Panc1 (cell line): ENCODE measurements at regions not wholly inside any gene's neighbourhood (a gene's known extent, or its start where the extent isn't known, plus 50 kb on each side); places are given as distances from the start of the nearest gene placed in this dataset.

Experiments
- ATAC-seq: fragments of 200-7000 bp; cut with Tn5 transposase; 2 replicates; pipeline ENCODE4 v1.9.1; 2020; ENCODE audit warnings: mild to moderate bottlenecking, moderate library complexity
- BruUV-seq: library from RNA; stranded (reverse); fragments of 400-500 nt; replicated peaks from 2 replicates; lab custom pipeline; 2021; lab: Mats Ljungman, UMichigan
- CTCF ChIA-PET: fragments of 300-600 bp; sonication (Branson Sonifier 250); formaldehyde crosslinking; loops from one replicate; lab custom pipeline; 2022; ENCODE audit warnings: antibody characterized with exemption; lab: Charles Lee
- POLR2A ChIA-PET: fragments of 300-600 bp; sonication (Branson Sonifier 250); formaldehyde crosslinking; loops from one replicate; lab custom pipeline; 2022; ENCODE audit warnings: antibody characterized with exemption; lab: Charles Lee
- DNase-seq: peaks from one replicate; pipeline ENCODE4 v3.0.0-alpha.2; 2010; ENCODE audit warnings: low read depth, low spot score
- H3K27ac ChIP-seq: 2 replicates; pipeline ENCODE4 v1.5.1; 2011; ENCODE audit warnings: mild to moderate bottlenecking, low read length, inconsistent platforms
- H3K27me3 ChIP-seq: fragments of 200-500 bp; sonication (Bioruptor generic); 2 replicates; pipeline ENCODE4 v1.6.0; 2014; ENCODE audit warnings: low read length, inconsistent platforms; ENCODE audit not compliant: control insufficient read depth, insufficient read depth
- H3K36me3 ChIP-seq: fragments of 200-500 bp; sonication (Bioruptor generic); 2 replicates; pipeline ENCODE4 v1.5.1; 2014; ENCODE audit warnings: inconsistent platforms, mild to moderate bottlenecking, low read length, moderate library complexity; ENCODE audit not compliant: control insufficient read depth, insufficient read depth
- H3K4me1 ChIP-seq: 2 replicates; pipeline ENCODE4 v1.5.1; 2011; ENCODE audit warnings: inconsistent platforms, mild to moderate bottlenecking, low read length, moderate library complexity; ENCODE audit not compliant: control insufficient read depth, insufficient read depth
- H3K4me3 ChIP-seq, 2 experiments: 2 replicates each; pipeline ENCODE4 v1.5.1; 2011 to 2012; ENCODE audit warnings: low read depth in 2 of 2, low read length in 2 of 2, mild to moderate bottlenecking in 2 of 2, inconsistent platforms in 1 of 2, moderate library complexity in 1 of 2
- H3K9me3 ChIP-seq: fragments of 200-500 bp; sonication (Bioruptor generic); 2 replicates; pipeline ENCODE4 v1.5.1; 2014; ENCODE audit warnings: low read depth, mild to moderate bottlenecking, inconsistent platforms, low read length, moderate library complexity; ENCODE audit not compliant: control insufficient read depth, insufficient read depth
- POLR2AphosphoS5 ChIP-seq: IDR thresholded peaks from 2 replicates; pipeline ENCODE4 v1.6.1; 2012; ENCODE audit warnings: mild to moderate bottlenecking, low read depth, low read length, moderate library complexity
- REST ChIP-seq, 2 experiments: IDR thresholded peaks; 2 replicates each; pipeline ENCODE4 v1.6.1; 2011 to 2012; ENCODE audit warnings: low read depth in 2 of 2, control low read depth in 1 of 2, low read length in 1 of 2, mild to moderate bottlenecking in 1 of 2, moderate library complexity in 1 of 2; ENCODE audit not compliant: insufficient read depth in 1 of 2
- SIN3A ChIP-seq: IDR thresholded peaks from 2 replicates; pipeline ENCODE4 v1.6.1; 2012; ENCODE audit warnings: low read depth, mild to moderate bottlenecking, low read length, moderate library complexity, borderline replicate concordance; ENCODE audit not compliant: insufficient read depth
- TCF7L2 ChIP-seq: IDR thresholded peaks from 2 replicates; pipeline ENCODE4 v1.6.1; 2011; ENCODE audit warnings: mild to moderate bottlenecking, low read depth, low read length, inconsistent platforms
- in situ Hi-C: cut with HindIII; loops from 2 replicates; pipeline ENCODE4 v1.10.0; 2016; ENCODE audit warnings: low sequenced_read_pairs, low pct_unique_long_range_greater_than_20kb
- intact Hi-C: fragments of 100-400 bp; cut with micrococcal nuclease; formaldehyde crosslinking; loops from one replicate; pipeline ENCODE4 v1.10.0; 2022; ENCODE audit not compliant: unreplicated experiment
- TF ChIP-seq, protein P1 (sequence below): fragments of 450-650 bp; IDR thresholded peaks from 2 replicates; pipeline ENCODE4 v1.5.1; 2017; ENCODE audit warnings: mild to moderate bottlenecking

DNA sequence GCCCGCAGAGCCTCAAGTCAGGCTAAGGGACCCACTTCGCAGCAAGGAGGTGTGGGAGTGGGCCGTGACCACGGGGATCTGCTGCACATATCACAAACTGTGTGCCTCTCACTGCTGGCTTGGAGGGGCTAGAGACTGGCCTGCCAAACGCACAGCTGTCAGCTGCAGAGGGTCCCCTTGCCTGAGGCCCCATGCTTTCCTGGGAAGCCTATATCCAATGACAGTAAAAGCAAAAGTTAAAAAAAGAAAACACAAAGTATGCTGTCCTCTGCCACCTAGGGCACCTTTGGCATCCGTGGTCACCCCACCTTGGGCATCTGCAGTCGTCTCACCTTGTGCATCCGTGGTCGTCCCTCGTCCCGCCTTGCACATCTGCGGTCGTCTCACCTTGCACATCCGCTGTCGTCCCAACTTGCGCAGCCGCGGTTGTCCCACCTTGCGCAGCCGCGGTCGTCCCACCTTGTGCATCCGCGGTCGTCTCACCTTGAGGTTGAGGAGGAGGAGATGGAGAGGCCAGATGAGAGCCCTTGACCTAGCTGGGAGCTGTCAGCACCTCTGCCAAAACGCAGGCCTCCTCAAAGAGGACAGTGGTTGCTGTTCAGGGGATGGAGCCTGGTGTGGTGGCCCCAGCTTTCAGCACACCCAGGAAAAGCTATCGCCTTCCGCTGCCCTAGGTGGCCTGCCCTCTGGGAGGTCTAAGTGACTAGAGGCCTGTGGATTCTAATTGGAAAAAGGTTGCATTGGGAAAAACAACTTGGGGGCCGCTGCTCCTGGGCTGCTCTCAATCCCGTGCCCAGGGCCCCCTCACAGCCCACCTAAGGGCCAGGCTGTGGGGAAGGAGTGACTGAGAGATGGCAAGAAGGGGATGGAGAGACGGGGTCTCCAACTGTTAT lies 90.5 kb downstream of the MYEOV start:
- DNase-seq, result no peak
- in situ Hi-C loops, result no loop called here
- BruUV-seq, result no TSS peak

DNA sequence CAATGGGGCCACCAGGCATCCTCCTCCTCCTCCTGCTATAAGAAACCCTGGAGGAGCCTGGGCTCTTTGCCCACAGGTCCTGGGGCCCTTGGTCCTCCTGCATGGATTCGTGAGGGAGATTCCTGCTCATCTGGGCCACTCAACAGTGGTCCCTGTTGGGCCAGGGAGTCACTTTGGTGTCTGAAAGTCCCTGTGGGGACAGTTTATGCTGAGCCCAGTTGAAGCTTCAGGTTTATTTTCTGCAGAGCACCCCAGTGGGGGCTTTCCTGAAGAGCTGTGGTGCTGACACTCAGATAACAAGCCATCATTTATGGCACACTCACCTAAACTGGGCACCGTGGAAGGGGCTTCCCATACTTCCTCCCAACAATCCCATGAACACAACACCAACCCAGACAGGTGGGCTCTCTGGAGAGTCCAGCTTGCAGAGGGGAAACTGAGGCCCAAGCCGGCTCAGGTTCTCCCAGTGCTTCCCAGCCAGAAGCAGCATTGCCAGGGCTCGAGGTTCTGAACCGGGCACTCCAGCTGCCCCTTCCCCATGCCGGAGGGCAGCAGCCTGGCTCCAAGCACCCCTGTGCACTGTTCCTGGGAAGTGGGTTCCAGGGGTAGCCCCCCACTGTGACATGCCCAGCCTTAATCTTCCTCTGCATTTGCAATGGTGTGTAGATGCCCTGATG lies 91.3 kb downstream of the MYEOV start:
- Histone ChIP-seq H3K27me3 (no peaks in the 10 kb centered on the region), H3K4me1 (peaks cover 21% of the 10 kb centered on the region; the same call in 1 of the 2 replicates), H3K27ac (no peak overlapping the region), H3K9me3 (peaks cover 9% of the 10 kb centered on the region), H3K36me3 (no peaks in the 10 kb centered on the region), H3K4me3 (no peak overlapping the region)
- CTCF ChIA-PET, result no interaction called here
- DNase-seq (no peak), ATAC-seq (no peak)
- BruUV-seq, result no TSS peak
- POLR2A ChIA-PET, result no interaction called here
- TF ChIP-seq, protein P1, sequence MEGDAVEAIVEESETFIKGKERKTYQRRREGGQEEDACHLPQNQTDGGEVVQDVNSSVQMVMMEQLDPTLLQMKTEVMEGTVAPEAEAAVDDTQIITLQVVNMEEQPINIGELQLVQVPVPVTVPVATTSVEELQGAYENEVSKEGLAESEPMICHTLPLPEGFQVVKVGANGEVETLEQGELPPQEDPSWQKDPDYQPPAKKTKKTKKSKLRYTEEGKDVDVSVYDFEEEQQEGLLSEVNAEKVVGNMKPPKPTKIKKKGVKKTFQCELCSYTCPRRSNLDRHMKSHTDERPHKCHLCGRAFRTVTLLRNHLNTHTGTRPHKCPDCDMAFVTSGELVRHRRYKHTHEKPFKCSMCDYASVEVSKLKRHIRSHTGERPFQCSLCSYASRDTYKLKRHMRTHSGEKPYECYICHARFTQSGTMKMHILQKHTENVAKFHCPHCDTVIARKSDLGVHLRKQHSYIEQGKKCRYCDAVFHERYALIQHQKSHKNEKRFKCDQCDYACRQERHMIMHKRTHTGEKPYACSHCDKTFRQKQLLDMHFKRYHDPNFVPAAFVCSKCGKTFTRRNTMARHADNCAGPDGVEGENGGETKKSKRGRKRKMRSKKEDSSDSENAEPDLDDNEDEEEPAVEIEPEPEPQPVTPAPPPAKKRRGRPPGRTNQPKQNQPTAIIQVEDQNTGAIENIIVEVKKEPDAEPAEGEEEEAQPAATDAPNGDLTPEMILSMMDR, result no peak
- TF ChIP-seq TCF7L2, result no peak
- TF ChIP-seq REST (IDR thresholded peaks at IDR 0.05; ENCODE audit: insufficient read depth in 1 of 2, low read depth in 2 of 2, low read length in 1 of 2), result no peak
- no peak for TF ChIP-seq SIN3A
- TF ChIP-seq POLR2AphosphoS5, result no peak
- intact Hi-C loops (no loop called here), in situ Hi-C loops (no loop called here)

More for the DNA sequence above, 90.5 kb downstream of the MYEOV start:
- peaks cover 24% of the 10 kb centered on the region; the same call in 1 of the 2 replicates for H3K4me1 ChIP-seq
- intact Hi-C loops, result no loop called here
- no peaks in the 10 kb centered on the region for H3K36me3 ChIP-seq
- peaks cover 9% of the 10 kb centered on the region for H3K9me3 ChIP-seq
- no peaks in the 10 kb centered on the region for H3K27me3 ChIP-seq
- H3K27ac ChIP-seq, result no peak overlapping the region
- TF ChIP-seq TCF7L2 (no peak), REST (IDR thresholded peaks at IDR 0.05; ENCODE audit: insufficient read depth in 1 of 2, low read depth in 2 of 2, low read length in 1 of 2) (no peak), POLR2AphosphoS5 (no peak)
- TF ChIP-seq, protein P1, result no peak
- H3K4me3 ChIP-seq, result no peak overlapping the region
- POLR2A ChIA-PET, result no interaction called here
- ATAC-seq, result no peak
- CTCF ChIA-PET, result no interaction called here
